ENCODE measurements at regions not wholly inside any gene's neighbourhood (a gene's known extent, or its start where the extent isn't known, plus 50 kb on each side); places are given as distances from the start of the nearest gene placed in this dataset.

GRCh38 chr22:34462795-34463194 lies 542.5 kb upstream of the LARGE1 start:
- no peaks in the 10 kb centered on the region for H3K27me3 ChIP-seq
- no peak overlapping the region for H3K27ac ChIP-seq
- H3K36me3 ChIP-seq (replicated peaks in 1 of 2; ENCODE audit: insufficient read depth in 1 of 2, low read depth in 2 of 2) = no peaks in the 10 kb centered on the region
- H3K9me3 ChIP-seq = no peaks in the 10 kb centered on the region
- WGBS, 2 donors = 53 to 59% methylated on average over 4 of the region's 4 CpGs
- intact Hi-C loops (cut with DNase I) = no loop called here
- DNase-seq (no peak), ATAC-seq (no peak)
- TF ChIP-seq POLR2A (IDR thresholded peaks at IDR 0.05) = no peak
- TF ChIP-seq, protein P1, sequence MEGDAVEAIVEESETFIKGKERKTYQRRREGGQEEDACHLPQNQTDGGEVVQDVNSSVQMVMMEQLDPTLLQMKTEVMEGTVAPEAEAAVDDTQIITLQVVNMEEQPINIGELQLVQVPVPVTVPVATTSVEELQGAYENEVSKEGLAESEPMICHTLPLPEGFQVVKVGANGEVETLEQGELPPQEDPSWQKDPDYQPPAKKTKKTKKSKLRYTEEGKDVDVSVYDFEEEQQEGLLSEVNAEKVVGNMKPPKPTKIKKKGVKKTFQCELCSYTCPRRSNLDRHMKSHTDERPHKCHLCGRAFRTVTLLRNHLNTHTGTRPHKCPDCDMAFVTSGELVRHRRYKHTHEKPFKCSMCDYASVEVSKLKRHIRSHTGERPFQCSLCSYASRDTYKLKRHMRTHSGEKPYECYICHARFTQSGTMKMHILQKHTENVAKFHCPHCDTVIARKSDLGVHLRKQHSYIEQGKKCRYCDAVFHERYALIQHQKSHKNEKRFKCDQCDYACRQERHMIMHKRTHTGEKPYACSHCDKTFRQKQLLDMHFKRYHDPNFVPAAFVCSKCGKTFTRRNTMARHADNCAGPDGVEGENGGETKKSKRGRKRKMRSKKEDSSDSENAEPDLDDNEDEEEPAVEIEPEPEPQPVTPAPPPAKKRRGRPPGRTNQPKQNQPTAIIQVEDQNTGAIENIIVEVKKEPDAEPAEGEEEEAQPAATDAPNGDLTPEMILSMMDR (IDR thresholded peaks at IDR 0.05) = no peak
- H3K4me1 ChIP-seq = no peaks in the 10 kb centered on the region
- no peak overlapping the region for H3K4me3 ChIP-seq

DNA sequence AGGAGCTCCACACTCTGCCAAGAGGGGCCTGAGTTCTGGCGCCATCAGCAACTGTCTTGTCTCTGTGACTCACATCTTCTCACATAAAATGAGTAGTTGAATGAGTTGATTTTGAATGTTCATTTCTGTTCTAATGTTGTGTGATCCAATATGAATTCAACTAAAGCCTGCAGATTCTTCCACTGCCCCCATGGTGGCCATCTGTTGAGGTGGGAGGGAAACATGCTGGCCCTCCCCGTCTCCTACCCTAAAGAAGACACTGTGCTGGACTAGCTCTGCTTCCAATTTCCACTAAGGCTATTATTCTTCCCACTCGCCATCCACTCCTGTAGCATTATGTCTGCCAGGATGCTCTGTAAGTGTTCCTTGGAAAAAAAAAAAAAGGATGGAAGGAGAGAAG lies 555.6 kb upstream of the LARGE1 start:
- no peak for ATAC-seq
- no peak for TF ChIP-seq POLR2A (IDR thresholded peaks at IDR 0.05)
- TF ChIP-seq, protein P1 (IDR thresholded peaks at IDR 0.05) = no peak
- Histone ChIP-seq H3K36me3 (replicated peaks in 1 of 2; ENCODE audit: insufficient read depth in 1 of 2, low read depth in 2 of 2) (no peaks in the 10 kb centered on the region), H3K4me1 (no peaks in the 10 kb centered on the region), H3K4me3 (no peak overlapping the region), H3K27ac (no peak overlapping the region), H3K27me3 (no peaks in the 10 kb centered on the region), H3K9me3 (peaks cover 0 to 5% (median 0%) of the 10 kb centered on the region in 3 donors)
- no peak for DNase-seq
- intact Hi-C loops (cut with DNase I) = no loop called here
- WGBS, 2 donors = 49 to 58% methylated on average over 3 of the region's 3 CpGs

DNA sequence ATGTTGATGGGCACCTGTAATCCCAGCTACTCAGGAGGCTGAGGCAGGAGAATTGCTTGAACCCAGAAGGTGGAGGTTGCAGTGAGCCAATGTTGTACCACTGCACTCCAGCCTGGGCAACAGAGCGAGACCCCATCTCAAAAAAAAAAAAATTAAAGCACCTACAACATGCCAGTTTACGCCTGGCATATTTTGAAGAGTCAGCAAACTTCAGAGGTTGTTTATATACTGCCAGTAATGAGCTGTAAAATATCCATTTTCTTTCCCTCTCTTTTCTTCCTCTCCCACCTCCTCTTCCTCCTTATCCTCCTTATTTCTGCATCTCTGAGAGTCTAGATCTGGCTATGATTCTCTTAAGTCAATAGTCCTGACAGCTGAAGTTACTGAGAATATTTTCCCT lies 556.5 kb upstream of the LARGE1 start:
- Histone ChIP-seq H3K9me3 (peaks cover 0 to 12% (median 0%) of the 10 kb centered on the region in 3 donors), H3K4me3 (no peak overlapping the region), H3K27me3 (no peaks in the 10 kb centered on the region), H3K4me1 (no peaks in the 10 kb centered on the region), H3K36me3 (replicated peaks in 1 of 2; ENCODE audit: insufficient read depth in 1 of 2, low read depth in 2 of 2) (no peaks in the 10 kb centered on the region), H3K27ac (no peak overlapping the region)
- TF ChIP-seq POLR2A (IDR thresholded peaks at IDR 0.05) = no peak
- DNase-seq = no peak
- no peak for ATAC-seq
- intact Hi-C loops (cut with DNase I) = no loop called here
- 44 to 56% methylated on average over 2 of the region's 2 CpGs for WGBS, 2 donors

GRCh38 chr22:34481090-34481489 lies 560.8 kb upstream of the LARGE1 start:
- no peaks in the 10 kb centered on the region for H3K27me3 ChIP-seq
- H3K4me3 ChIP-seq = no peak overlapping the region
- no peaks in the 10 kb centered on the region for H3K36me3 ChIP-seq (replicated peaks in 1 of 2; ENCODE audit: insufficient read depth in 1 of 2, low read depth in 2 of 2)
- intact Hi-C loops (cut with DNase I) = no loop called here
- DNase-seq = no peak
- peaks cover 0 to 12% (median 0%) of the 10 kb centered on the region in 3 donors for H3K9me3 ChIP-seq
- WGBS, 2 donors = 55 to 73% methylated on average over 3 of the region's 3 CpGs
- no peak for ATAC-seq
- H3K27ac ChIP-seq = no peak overlapping the region
- TF ChIP-seq POLR2A (IDR thresholded peaks at IDR 0.05) = no peak
- TF ChIP-seq, protein P1 (IDR thresholded peaks at IDR 0.05) = no peak
- no peaks in the 10 kb centered on the region for H3K4me1 ChIP-seq

DNA sequence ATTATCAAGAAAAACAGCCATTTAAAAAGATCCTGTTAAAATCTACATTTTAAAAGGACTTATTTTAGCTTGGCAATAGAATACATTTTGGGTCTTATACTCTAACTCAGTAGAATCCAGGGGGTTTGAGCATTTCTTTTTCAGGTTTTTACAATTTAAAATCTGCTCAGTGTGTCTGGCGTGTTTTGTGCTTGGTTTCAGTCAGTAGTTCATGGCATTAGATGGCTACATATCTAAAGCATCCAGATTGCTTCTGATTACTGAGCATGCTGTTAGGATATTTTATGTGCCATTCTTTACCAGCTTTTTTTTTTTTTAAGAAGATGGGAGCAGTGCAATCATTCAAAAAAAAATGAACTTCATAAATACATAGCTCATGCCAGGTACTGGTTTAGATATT lies 566.1 kb upstream of the LARGE1 start:
- Histone ChIP-seq H3K27me3 (no peaks in the 10 kb centered on the region), H3K4me3 (no peak overlapping the region), H3K36me3 (replicated peaks in 1 of 2; ENCODE audit: insufficient read depth in 1 of 2, low read depth in 2 of 2) (no peaks in the 10 kb centered on the region), H3K27ac (no peak overlapping the region), H3K9me3 (peaks cover 0 to 2% (median 0%) of the 10 kb centered on the region in 3 donors), H3K4me1 (no peaks in the 10 kb centered on the region)
- DNase-seq (no peak), ATAC-seq (no peak)
- 50 to 60% methylated on average over 1 of the region's 1 CpG for WGBS, 2 donors
- TF ChIP-seq, protein P1 (IDR thresholded peaks at IDR 0.05) = no peak
- no peak for TF ChIP-seq POLR2A (IDR thresholded peaks at IDR 0.05)
- intact Hi-C loops (cut with DNase I) = no loop called here

All from body of pancreas (tissue), 4 donors.